ENCODE measurements at regions not wholly inside any gene's neighbourhood (a gene's known extent, or its start where the extent isn't known, plus 50 kb on each side); places are given as distances from the start of the nearest gene placed in this dataset.

DNA sequence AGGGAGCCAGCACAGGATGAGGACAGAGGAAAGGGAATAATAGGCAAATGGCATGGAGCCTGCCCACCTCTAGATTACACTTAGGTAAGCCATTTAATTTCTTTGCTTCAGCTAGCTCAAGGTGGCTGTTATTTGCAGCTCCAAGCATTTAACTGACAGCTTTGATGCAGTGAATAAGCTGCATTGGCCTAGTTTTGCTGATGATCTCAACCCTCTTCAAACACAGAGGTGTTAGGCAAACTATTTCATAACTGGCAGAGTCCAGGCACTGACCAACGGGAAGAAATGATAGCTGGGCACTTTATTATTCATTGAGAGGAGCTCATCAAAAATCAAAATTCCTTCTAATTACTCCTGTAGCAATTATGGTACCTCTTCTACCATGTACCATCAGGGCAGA, 317.4 kb downstream of the BMPER start:
- TF ChIP-seq POLR2AphosphoS5 (IDR thresholded peaks at IDR 0.05; ENCODE audit: low read depth, low read length), result no peak
- TF ChIP-seq POLR2A (IDR thresholded peaks at IDR 0.05; ENCODE audit: low read depth, low read length), result no peak
